ENCODE measurements at regions not wholly inside any gene's neighbourhood (a gene's known extent, or its start where the extent isn't known, plus 50 kb on each side); places are given as distances from the start of the nearest gene placed in this dataset.

- TF ChIP-seq CREB1 (IDR thresholded peaks at IDR 0.05; ENCODE audit: low read depth) (no peak), REST (IDR thresholded peaks at IDR 0.05; ENCODE audit: low read depth) (no peak), USF1 (IDR thresholded peaks at IDR 0.05) (no peak), EP300 (IDR thresholded peaks at IDR 0.05; ENCODE audit: borderline replicate concordance) (no peak), MAX (IDR thresholded peaks at IDR 0.05) (no peak), YY1 (IDR thresholded peaks at IDR 0.05; ENCODE audit: low read depth) (no peak), RAD21 (IDR thresholded peaks at IDR 0.05; ENCODE audit: low read depth) (no peak)
These were observed 164.6 kb downstream of the MID1IP1 start for GRCh38 chrX:38965888-38966287.

Measured in Ishikawa (cell line).